Progenitor cell of endocrine pancreas (in vitro differentiated cells): ENCODE measurements at regions not wholly inside any gene's neighbourhood (a gene's known extent, or its start where the extent isn't known, plus 50 kb on each side); places are given as distances from the start of the nearest gene placed in this dataset.

Experiments
- DNase-seq: peaks from one replicate; pipeline ENCODE4 v3.0.0; 2021; ENCODE audit warnings: low spot score; ENCODE audit not compliant: unreplicated experiment
- H3K27ac Mint-ChIP-seq: 2 replicates; pipeline ENCODE4 v1.8.0; 2021; ENCODE audit warnings: mild to moderate bottlenecking, moderate library complexity, mixed read lengths
- H3K27me3 Mint-ChIP-seq: 2 replicates; pipeline ENCODE4 v1.8.0; 2021; ENCODE audit warnings: mixed read lengths
- H3K36me3 Mint-ChIP-seq: 2 replicates; pipeline ENCODE4 v1.8.0; 2022; ENCODE audit warnings: mixed read lengths; ENCODE audit not compliant: insufficient read depth
- H3K4me1 Mint-ChIP-seq: 2 replicates; pipeline ENCODE4 v1.8.0; 2021; ENCODE audit warnings: low read depth, mixed read lengths
- H3K4me3 Mint-ChIP-seq: 2 replicates; pipeline ENCODE4 v1.8.0; 2021; ENCODE audit warnings: low read depth, mild to moderate bottlenecking, moderate library complexity, mixed read lengths
- H3K9me3 Mint-ChIP-seq: 2 replicates; pipeline ENCODE4 v1.8.0; 2021; ENCODE audit warnings: low read depth, mixed read lengths
- CTCF ChIP-seq: fragments of 200-600 bp; sonication (generic); IDR thresholded peaks from one replicate; pipeline ENCODE4 v1.5.0; 2021; ENCODE audit warnings: antibody characterized with exemption, mild to moderate bottlenecking; ENCODE audit not compliant: unreplicated experiment

- H3K4me3 Mint-ChIP-seq: no peak overlapping the region
- no peaks in the 10 kb centered on the region for H3K4me1 Mint-ChIP-seq
- no peak overlapping the region for H3K27ac Mint-ChIP-seq
- DNase-seq: no peak
- H3K36me3 Mint-ChIP-seq: no peaks in the 10 kb centered on the region
- no peaks in the 10 kb centered on the region for H3K9me3 Mint-ChIP-seq
- H3K27me3 Mint-ChIP-seq: peaks cover 6% of the 10 kb centered on the region
- TF ChIP-seq CTCF: no peak
Measured at GRCh38 chr6:159113223-159113622, 56.0 kb upstream of the FNDC1 start.

GRCh38 chr6:159112714-159113113 is 56.5 kb upstream of the FNDC1 start:
- no peaks in the 10 kb centered on the region for H3K4me1 Mint-ChIP-seq
- no peak overlapping the region for H3K4me3 Mint-ChIP-seq
- no peak for TF ChIP-seq CTCF
- no peaks in the 10 kb centered on the region for H3K36me3 Mint-ChIP-seq
- no peak for DNase-seq
- H3K27ac Mint-ChIP-seq: no peak overlapping the region
- H3K27me3 Mint-ChIP-seq: peaks cover 6% of the 10 kb centered on the region
- no peaks in the 10 kb centered on the region for H3K9me3 Mint-ChIP-seq

GRCh38 chr6:159110748-159111147 is 58.5 kb upstream of the FNDC1 start:
- Mint-ChIP-seq H3K27ac (no peak overlapping the region), H3K9me3 (no peaks in the 10 kb centered on the region), H3K4me1 (no peaks in the 10 kb centered on the region), H3K36me3 (no peaks in the 10 kb centered on the region), H3K4me3 (no peak overlapping the region), H3K27me3 (peaks cover 9% of the 10 kb centered on the region)
- no peak for DNase-seq
- TF ChIP-seq CTCF: no peak

GRCh38 chr6:159110013-159110412 is 59.2 kb upstream of the FNDC1 start:
- Mint-ChIP-seq H3K36me3 (no peaks in the 10 kb centered on the region), H3K4me1 (no peaks in the 10 kb centered on the region), H3K4me3 (no peak overlapping the region), H3K27ac (no peak overlapping the region), H3K27me3 (peaks cover 9% of the 10 kb centered on the region), H3K9me3 (no peaks in the 10 kb centered on the region)
- TF ChIP-seq CTCF: peak; percentile 59
- no peak for DNase-seq

- no peaks in the 10 kb centered on the region for H3K36me3 Mint-ChIP-seq
- no peak overlapping the region for H3K27ac Mint-ChIP-seq
- DNase-seq: no peak
- H3K4me1 Mint-ChIP-seq: no peaks in the 10 kb centered on the region
- H3K9me3 Mint-ChIP-seq: no peaks in the 10 kb centered on the region
- no peak overlapping the region for H3K4me3 Mint-ChIP-seq
- H3K27me3 Mint-ChIP-seq: peaks cover 7% of the 10 kb centered on the region
- no peak for TF ChIP-seq CTCF
Measured at GRCh38 chr6:159109391-159109790, 59.8 kb upstream of the FNDC1 start.
